ENCODE measurements at regions not wholly inside any gene's neighbourhood (a gene's known extent, or its start where the extent isn't known, plus 50 kb on each side); places are given as distances from the start of the nearest gene placed in this dataset.
"Not testable (repeated sequence)": the region's sequence is repeated elsewhere in the genome, so short reads cannot be mapped to it uniquely, and the experiment has no call there.

DNA sequence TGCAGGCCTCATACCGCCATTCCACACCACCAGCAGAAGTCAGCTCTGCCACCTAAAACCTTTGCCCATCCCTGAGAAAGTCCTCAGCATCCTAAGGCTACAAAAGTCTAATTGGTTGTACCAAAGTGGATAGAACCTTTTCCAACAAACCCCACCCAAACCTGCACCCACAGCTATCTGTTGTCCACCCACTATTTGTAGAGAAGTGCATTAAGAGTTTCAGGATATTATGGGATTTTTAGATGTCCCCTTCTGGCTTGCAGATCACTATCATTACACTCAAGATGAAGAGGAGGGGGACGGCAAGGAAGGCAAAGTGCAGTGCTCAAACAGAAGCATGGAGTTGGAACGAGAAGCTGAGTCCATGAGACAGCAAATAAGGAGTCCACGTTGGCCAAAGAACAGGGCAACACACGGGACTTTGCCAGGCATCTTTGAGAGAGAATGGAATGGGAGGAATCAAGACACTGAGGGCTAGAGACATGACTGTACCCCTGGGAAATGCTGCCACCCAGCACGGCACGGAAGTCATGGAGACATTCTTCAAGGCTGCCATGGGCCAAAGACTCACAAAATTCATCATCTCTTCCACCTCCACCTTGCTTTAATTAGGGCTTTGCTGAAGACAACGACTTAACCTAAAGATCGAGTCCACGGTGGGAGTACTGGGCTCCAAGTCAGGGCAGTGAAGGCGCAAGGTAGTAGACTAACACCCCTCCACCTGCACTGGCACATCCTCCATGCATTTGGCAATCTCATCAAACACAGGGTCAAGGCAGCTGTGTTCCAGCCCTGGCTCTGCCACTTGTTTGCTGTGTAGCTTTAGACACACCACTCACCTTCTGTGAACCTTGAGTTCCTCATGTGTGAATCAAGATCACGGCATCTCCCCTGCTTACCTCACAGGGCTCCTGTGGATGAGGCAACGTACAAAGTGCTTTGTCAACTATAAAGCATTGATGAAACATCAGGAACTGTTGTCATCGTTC lies 112.9 kb upstream of the TMEM45B start:
- no peak for DNase-seq

DNA sequence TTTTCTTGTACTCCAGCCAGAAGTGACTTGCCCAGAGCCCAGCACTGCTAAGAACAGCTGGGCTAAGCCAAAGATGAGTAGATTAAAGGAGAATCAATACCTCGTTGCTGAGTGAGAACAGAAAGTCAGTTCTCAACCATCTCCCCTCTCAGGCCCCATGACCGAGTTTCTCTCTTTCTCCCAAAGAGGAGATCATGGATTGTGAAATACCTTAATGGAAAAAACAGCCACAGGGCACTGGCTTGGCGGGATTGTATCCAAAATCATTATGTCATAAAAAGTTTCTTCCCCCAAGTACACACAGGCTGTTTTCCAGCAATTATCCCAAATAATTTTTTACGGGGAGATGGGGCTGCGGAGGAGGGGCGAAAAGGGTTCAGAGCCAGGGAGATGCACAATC lies 111.8 kb upstream of the TMEM45B start:
- no peak for DNase-seq

DNA sequence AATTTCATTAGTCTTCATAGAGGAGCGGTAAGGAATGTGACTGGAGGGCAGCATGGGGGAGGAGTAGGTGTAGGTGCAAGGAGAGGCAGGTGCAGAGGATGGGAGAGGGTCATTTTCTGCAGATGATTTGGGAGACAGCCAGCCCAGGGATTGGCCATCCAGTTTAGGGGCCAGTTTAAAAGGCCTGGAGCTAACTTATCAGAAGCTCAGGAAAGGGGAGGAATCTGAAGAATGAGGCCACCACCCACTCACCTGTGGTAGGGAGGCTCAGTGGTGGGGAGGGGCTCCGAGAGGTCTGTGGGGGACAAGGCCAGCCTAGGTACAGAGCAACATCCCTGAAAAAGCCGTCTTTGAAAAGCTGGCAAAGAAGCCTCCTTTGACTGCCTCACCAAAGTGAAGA lies 110.8 kb upstream of the TMEM45B start:
- no peak for DNase-seq

DNA sequence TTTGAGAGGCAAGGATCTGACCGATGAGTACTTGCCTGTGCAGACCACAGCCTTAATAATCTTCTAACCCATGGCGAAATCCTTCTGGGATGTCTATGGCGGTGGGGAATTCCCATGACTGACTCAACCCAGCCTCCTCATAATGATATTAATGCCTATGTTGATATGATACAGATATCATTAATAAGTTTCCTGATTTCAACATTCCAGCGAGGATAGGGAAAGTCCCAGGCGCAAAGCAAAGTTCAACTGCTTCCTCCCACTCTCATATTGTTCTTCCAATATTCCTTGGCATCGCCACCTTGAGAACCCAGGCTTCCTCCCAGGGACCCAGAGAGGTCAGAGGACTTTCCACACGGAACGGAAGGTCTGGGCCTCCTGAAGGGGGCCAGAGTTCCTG lies 110.3 kb upstream of the TMEM45B start:
- DNase-seq, result no peak

DNA sequence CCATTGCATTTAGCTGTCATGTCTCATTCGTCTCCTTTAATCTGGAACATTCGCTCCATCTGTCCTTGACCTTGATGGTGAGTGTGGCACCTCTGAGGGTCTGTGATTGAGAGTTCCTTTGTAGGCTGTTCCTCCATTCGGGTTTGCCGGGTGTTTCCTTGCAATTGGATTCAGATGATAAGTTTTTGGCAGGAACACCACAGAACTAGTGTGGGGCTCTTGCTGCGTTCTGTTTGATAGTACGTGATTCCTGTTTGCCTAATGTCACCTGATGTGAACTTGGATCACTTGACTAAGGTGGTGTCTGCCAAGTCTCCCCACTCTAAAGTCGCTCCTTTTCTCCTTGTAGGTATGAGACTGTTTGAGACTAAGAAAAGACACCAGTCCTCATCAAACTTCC lies 109.7 kb upstream of the TMEM45B start:
- DNase-seq, result no peak

DNA sequence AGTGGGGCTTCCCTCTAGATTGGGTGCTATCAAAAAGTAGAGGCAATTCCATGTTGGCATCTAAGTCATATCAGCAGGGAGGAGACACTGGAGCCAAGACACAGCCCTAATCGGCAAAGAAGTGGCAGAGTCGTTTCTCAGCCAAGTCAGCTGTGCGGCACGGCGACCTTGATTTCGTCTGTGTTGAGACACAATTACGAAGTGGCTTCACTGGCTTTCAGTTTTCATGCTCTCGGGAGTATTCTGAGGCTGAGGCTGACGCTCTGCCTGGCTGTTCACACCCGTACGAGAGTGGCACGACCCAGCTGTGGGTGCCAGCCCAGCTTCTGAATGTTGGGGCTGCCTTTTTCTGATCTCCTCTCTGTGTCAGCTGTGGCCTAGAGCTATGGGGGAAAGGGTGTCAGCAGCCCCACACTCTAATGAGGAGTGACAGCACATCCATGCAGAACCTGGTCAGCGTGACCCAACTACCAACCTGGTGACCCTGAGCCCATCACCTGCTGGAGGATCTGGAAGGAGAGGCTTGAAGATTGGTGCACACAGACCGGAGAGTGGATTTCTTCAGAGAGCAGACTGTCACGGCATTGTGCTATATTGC lies 105.7 kb upstream of the TMEM45B start:
- DNase-seq, result no peak

DNA sequence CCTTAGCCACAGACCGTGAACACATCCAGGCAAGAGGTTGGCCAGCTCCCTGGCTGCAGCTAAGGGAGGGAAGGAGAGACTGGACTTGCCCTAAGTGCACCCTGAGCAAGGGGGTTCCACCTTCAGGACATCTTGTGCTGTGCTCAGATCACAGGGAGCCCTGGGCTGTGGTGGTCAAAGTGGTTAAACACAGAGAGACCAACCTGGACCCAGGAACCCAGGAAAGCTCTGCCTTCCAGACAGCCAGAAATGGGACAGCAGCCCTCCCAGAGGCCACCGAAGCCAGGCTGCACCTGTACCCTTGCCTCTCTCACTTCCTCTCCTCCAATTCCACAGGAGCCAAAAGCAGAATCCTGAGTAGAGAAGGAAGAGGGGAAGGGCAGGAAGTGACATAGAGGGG lies 105.2 kb upstream of the TMEM45B start:
- no peak for DNase-seq

DNA sequence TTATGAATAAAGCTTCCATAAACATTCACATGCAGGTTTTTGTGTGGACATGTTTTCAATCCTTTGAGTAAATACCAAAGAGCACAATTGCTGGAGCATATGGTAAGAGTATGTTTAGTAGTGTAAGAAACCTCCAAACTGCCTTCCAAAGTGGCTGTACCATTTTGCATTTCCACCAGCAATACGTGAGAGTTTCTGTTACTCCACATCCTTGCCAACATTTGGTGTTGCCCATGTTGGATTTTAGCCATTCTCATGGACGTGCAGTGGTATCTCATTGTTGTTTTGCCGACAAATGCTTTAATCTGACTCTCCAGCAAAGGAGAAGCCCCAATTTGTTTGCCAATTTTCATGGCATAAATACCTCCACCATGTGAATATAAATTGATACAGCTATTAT lies 103.9 kb upstream of the TMEM45B start:
- DNase-seq, result no peak

DNA sequence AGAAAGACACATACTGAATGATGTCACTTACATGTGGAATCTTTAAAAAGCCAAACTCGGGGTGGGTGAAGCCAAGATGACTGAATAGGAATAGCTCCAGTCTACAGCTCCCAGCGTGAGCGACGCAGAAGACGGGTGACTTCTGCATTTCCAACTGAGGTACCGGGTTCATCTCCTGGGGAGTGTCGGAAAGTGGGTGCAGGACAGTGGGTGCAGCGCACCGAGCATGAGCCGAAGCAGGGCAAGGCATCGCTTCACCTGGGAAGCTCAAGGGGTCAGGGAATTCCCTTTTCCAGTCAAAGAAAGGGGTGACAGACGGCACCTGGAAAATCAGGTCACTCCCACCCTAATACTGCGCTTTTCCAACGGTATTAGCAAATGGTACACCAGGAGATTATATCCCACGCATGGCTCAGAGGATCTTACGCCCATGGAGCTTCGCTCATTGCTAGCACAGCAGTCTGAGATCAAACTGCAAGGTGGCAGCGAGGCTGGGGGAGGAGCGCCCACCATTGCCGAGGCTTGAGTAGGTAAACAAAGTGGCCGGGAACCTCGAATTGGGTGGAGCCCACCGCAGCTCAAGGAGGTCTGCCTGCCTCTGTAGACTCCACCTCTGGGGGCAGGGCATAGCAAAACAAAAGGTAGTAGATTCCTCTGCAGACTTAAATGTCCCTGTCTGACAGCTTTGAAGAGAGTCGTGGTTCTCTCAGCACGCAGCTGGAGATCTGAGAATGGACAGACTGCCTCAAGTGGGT lies 103.0 kb upstream of the TMEM45B start:
- DNase-seq, result not testable (repeated sequence)

DNA sequence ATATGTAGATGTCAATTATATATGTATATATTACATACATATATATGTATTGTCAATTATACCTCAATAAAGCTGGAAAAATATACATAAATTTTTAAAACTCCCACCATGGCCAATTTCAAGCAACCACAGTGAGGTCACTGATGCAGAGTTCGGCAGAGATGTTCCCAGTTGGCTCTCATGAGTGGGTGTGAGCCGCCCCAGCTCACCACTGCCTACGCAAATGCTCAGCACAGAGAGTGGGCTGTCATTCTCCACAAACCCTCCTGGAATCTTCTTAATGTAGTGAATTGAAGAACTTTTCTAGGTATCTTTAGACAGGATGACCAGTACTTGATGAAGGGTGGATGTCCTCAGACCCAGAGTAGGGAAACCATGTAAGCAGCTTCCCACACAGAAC lies 96.6 kb upstream of the TMEM45B start:
- DNase-seq, result no peak

DNA sequence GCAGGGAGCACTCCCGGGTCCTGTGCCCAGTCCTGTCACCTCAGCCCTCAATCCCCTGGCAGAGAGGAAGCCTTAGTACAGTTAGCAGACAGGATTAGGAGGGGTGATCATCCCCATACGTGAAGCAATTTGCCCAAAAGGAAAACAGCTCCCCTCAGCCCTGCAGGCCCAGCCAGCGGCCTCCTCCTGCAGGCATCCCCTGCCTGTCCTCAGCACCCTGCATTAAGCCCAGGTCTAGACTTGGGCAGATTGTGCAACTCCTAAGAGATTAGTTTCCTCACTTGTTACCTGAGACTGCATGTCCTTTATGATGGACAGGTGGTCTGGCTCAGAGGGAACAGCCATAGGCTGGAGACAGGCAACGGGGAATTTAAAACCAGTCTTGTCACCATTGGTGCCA lies 95.5 kb upstream of the TMEM45B start:
- no peak for DNase-seq

DNA sequence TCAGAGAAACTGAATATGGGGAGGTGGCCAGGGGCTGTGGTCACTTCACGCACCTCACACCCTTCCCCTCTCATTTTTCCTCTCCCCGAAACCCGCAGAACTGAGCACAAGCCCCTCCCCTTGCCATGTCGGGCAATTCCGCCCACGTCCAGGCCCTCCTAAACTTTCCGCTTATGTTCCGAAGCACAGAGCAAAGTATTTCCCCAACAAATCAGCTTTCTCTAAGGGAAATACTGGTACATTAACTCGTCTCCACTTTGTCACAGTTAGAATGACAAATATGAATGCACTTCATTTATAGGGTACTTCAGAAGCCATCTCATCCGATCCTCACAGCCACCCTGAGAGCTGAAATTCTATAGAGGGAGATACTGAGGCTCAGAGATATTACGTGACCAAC lies 94.7 kb upstream of the TMEM45B start:
- DNase-seq, result no peak

DNA sequence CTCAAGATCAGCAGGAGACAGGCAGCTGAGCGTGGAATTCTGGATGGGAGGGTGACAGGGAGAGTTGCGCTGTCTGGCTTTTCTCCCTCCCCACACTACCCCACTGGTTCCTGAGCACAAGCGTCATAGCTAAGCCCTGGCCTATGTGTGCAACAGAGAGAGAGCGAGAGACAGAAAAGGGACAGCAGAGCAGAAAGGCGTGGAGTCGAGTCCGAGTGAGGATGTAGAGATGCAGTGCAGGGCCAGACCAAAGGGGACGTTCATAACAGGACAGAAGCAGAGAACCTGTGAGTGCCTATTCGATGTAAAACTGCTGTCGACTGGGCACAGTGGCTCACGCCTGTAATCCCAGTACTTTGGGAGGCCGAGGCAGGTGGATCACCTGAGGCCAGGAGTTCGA lies 94.0 kb upstream of the TMEM45B start:
- DNase-seq, result no peak

DNA sequence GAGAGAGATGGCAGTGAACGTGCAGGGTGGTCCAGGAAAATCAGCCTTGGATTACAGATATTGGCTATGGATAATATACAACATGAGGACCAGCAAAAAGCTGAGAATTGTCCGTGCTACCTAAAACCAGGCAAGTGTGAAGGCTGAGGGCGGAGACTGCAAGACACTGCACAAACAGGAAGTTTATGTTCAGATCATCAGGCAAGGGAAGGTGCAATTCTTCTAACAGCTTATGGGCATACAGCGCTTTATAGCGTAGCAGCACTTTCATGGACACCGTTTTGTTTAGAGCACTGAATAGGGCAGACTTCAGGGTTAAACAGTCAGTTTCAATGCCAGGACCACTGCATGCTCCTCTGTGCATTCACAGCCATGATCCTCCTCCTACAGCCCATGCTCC lies 93.1 kb upstream of the TMEM45B start:
- no peak for DNase-seq

DNA sequence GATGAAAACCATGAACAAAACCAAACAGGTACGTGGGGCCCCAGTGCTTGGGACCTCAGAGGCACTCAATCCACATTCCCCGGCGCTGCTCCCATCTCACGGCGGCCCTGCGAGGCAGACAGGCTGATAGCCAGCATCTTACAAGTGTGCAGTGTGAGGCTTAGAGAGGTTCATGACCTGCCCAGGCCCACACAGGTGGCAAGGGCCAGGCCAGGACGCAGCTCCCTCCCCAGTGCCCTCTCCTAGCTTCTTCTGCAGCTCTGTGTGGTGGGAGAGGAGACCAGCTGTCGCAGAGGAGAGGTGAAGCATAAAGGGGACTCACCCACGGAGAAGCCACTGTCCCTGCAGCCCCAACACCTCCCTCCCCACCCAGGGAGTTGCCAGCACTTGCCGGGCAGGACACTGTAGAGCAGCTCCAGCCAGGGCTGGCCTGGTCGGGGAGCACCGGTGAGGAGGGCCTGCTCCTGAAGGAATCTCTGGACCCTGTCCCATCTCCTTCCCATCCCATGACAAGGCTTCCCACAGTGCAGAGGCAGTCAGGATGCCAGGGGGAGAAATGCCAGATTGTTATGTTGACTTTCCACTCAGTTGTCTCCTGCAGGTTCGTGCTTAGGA lies 92.4 kb upstream of the TMEM45B start:
- no peak for DNase-seq

DNA sequence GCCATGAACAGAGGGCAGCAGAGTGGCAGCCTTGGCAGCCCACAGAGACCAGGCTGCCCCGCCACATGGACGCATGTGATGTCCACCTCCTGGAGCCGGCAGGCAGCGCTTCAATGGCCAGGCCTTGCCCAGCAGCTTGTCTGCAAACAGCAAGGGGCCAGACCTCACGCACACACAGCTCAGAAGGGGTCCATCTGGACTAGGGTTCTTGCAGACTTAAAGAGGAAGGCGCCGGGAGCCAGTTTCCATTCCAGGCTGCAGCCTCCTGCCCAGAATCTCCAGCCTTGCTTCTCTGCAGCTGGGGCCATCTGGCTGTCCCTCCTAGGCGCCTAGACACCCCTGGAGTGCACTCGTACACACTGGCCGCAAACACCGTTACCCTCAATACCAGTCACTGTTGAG lies 91.9 kb upstream of the TMEM45B start:
- no peak for DNase-seq

DNA sequence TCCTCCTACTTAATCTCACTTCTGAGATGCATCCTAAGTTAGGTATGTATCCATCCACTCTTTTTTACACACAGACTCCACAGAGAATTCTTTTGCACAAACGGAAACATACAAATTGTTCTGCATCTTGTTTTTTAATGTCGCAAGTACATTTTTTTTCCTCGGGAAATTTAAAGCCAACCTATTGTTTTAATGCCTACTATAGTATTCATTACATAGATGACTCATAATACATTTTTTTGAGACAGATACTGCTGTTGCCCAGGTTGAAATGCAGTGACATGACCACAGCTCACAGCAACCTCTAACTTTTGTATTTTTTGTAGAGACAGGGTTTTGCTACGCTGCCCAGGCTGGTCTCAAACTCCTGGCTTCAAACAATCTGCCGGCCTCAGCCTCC lies 90.8 kb upstream of the TMEM45B start:
- DNase-seq, result no peak

DNA sequence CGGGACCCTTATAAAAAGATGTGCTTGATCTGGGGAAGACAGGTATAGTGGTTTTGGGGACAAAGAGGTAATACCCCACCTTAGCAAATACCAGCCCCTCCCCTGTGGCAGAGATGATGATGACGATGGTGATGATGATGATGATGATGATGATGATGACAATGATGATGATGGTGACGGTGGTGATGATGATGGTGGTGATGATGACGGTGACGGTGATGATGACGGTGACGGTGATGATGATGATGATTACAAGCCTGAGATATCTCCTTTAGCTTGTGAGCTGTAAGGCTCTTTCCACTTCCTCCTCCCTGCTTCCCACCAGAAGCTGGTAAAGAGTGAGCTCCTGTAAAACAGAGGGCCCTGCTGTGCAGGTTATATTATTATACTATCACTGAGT lies 89.5 kb upstream of the TMEM45B start:
- no peak for DNase-seq

DNA sequence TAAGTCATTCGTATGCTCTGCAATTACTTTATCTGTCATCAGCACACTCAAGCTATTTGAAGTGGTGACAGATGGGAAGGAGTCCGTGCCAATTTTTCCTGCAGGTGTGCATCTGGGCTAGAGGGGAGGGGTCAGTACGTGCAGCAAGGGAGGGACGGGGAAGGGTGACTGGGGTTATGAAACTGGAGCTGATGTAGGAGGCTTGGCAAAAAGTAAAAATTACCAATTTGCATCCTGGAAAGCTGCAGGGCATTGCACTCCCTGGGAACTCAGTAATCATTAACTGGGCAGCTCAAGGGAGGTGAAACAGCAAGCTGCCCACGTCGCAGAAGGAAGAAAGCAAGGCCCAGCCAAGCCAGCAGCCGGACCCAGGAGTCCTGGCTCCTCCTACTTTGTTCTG lies 87.1 kb upstream of the TMEM45B start:
- DNase-seq, result no peak

DNA sequence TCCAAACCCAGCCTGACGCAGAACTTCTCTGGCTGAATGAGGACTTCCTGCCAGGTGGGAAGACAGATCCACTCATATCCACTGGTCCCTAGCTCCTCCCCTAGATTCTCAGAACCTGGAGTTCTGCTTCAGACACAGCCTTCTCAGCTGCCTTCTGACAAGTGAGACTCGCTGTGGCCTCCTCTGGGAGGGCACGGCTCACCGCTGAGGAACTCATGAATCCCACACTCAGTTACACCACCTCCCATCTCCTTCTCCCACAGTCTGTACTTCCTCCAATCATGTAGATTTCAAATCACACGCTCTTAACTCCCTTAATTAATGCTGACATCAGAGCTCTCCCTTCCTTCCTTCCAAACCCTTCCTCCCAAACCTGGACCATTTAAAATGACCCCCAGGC lies 86.4 kb upstream of the TMEM45B start:
- no peak for DNase-seq

DNA sequence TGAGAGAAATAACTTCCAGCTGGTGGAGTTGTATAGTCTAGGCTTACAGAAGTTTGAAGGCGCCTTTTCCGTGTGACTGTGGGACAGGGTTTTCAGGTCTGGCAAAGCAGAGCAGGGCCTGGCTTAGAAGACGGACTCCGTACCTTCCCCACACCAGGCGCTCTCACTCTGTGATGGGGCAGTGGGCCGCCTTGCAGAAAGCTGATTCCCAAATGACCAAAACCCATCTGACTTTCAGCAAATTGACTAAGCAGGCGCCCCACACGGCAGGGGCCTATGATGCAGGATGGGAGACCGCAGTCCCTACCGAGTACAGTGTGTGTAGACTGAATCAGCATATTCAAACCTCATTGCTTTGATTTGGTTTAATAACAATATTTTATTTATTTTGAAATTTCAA lies 85.8 kb upstream of the TMEM45B start:
- no peak for DNase-seq

DNA sequence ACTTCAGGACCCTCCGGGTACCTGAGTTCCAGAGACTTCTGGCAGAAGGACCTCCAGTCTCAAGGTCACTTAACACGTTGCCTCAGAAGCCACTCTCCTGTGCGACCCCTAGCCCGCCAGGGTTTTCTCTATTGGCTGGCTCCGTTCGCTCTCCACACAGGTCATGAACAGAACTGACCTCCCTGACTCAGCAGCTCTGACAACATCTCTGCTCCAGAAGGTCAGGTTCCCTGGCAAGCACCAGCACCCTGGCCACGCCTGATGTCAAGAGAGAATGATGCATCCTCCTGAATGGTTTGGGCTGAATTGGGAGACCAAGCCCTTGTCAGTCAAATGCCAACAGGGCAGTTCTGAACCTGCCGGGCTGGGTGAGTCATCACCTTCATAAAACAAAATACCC lies 84.3 kb upstream of the TMEM45B start:
- no peak for DNase-seq

DNA sequence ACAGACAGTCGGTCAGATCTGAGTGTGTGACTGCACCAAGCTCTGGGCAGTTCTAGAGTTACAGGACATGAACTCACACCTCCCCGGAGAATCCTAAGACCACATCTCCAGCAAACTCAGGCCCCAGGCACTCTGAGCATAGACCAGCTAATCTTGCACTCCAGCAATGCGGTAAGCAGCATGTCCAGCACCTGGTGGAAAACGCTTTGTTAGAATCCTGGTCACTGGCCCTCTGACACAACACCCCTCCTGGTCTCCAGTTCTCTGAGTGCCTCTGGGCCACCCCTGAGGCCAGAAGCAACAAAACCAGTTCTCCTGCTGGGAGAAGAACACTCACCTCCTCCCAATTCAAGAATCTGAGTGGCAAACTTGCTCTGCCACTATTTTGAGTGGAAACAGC lies 82.7 kb upstream of the TMEM45B start:
- DNase-seq, result no peak

Measured in effector CD4-positive, alpha-beta T cell (primary cell).